ENCODE measurements at regions not wholly inside any gene's neighbourhood (a gene's known extent, or its start where the extent isn't known, plus 50 kb on each side); places are given as distances from the start of the nearest gene placed in this dataset.

GRCh38 chr6:131394768-131395432, 178.1 kb upstream of the ARG1 start:
- H3K9me3 ChIP-seq = no peaks in the 10 kb centered on the region
- no peak for DNase-seq
- no peak overlapping the region for H3K27ac ChIP-seq
- WGBS, 2 donors = 87 to 90% methylated on average over 1 of the region's 1 CpG
- H3K4me1 ChIP-seq = no peaks in the 10 kb centered on the region
- no peak overlapping the region for H3K4me3 ChIP-seq
- intact Hi-C loops (cut with DNase I; ENCODE audit: low total_unique reads) = no loop called here
- H3K27me3 ChIP-seq = no peaks in the 10 kb centered on the region
- no peak for TF ChIP-seq CTCF (IDR thresholded peaks at IDR 0.05)
- no peak for TF ChIP-seq POLR2A (IDR thresholded peaks at IDR 0.05)
- H3K36me3 ChIP-seq (ENCODE audit: low read depth, missing control alignments) = no peaks in the 10 kb centered on the region

- no peaks in the 10 kb centered on the region for H3K4me1 ChIP-seq
- H3K4me3 ChIP-seq = no peak overlapping the region
- no peaks in the 10 kb centered on the region for H3K36me3 ChIP-seq (ENCODE audit: low read depth, missing control alignments)
- 38 to 50% methylated on average over 3 of the region's 3 CpGs for WGBS, 2 donors
- DNase-seq = no peak
- no peaks in the 10 kb centered on the region for H3K27me3 ChIP-seq
- intact Hi-C loops (cut with DNase I; ENCODE audit: low total_unique reads) = no loop called here
- TF ChIP-seq CTCF (IDR thresholded peaks at IDR 0.05) (no peak), POLR2A (IDR thresholded peaks at IDR 0.05) (no peak)
- no peaks in the 10 kb centered on the region for H3K9me3 ChIP-seq
- H3K27ac ChIP-seq = no peak overlapping the region
These were observed 174.8 kb upstream of the ARG1 start for GRCh38 chr6:131398176-131398575.

- Histone ChIP-seq H3K27ac (no peak overlapping the region), H3K36me3 (ENCODE audit: low read depth, missing control alignments) (no peaks in the 10 kb centered on the region), H3K4me3 (no peak overlapping the region), H3K27me3 (no peaks in the 10 kb centered on the region), H3K4me1 (no peaks in the 10 kb centered on the region), H3K9me3 (no peaks in the 10 kb centered on the region)
- TF ChIP-seq POLR2A (IDR thresholded peaks at IDR 0.05) (no peak), CTCF (IDR thresholded peaks at IDR 0.05) (no peak)
- intact Hi-C loops (cut with DNase I; ENCODE audit: low total_unique reads) = no loop called here
- WGBS, 2 donors = 59 to 68% methylated on average over 3 to 4 of the region's 4 CpGs
- no peak for DNase-seq
These were observed 173.6 kb upstream of the ARG1 start for GRCh38 chr6:131399433-131399832.

- Histone ChIP-seq H3K27ac (no peak overlapping the region), H3K36me3 (ENCODE audit: low read depth, missing control alignments) (no peaks in the 10 kb centered on the region), H3K4me3 (no peak overlapping the region), H3K9me3 (no peaks in the 10 kb centered on the region), H3K27me3 (no peaks in the 10 kb centered on the region), H3K4me1 (no peaks in the 10 kb centered on the region)
- TF ChIP-seq POLR2A (IDR thresholded peaks at IDR 0.05) (no peak), CTCF (IDR thresholded peaks at IDR 0.05) (no peak)
- no peak for DNase-seq
- WGBS, 2 donors = 90 to 93% methylated on average over 1 of the region's 1 CpG
- intact Hi-C loops (cut with DNase I; ENCODE audit: low total_unique reads) = no loop called here
These were observed 172.8 kb upstream of the ARG1 start for GRCh38 chr6:131400054-131400778.
